Fibroblast of lung (primary cell): ENCODE measurements at regions not wholly inside any gene's neighbourhood (a gene's known extent, or its start where the extent isn't known, plus 50 kb on each side); places are given as distances from the start of the nearest gene placed in this dataset.

Source experiments
- DNase-seq, 2 donors: peaks; one replicate each; pipeline versions ENCODE4 v3.0.0 to v3.0.0-alpha.2; 2010; ENCODE audit warnings: low read depth in 2 of 2
- H2AFZ ChIP-seq: 2 replicates; pipeline ENCODE4 v1.5.1; 2012; ENCODE audit warnings: low read length, control low read depth, inconsistent platforms
- H3K27ac ChIP-seq: 2 replicates; pipeline ENCODE4 v1.5.1; 2011; ENCODE audit warnings: low read length, control low read depth; ENCODE audit not compliant: insufficient read depth
- H3K27me3 ChIP-seq: 2 replicates; pipeline ENCODE4 v1.5.1; 2011; ENCODE audit warnings: mild to moderate bottlenecking, low read length; ENCODE audit not compliant: control insufficient read depth, insufficient read depth
- H3K36me3 ChIP-seq: 2 replicates; pipeline ENCODE4 v1.5.1; 2011; ENCODE audit warnings: low read length; ENCODE audit not compliant: control insufficient read depth, insufficient read depth
- H3K4me1 ChIP-seq: 2 replicates; pipeline ENCODE4 v1.5.1; 2011; ENCODE audit warnings: low read length; ENCODE audit not compliant: control insufficient read depth, insufficient read depth; ENCODE audit errors: extremely low read depth
- H3K4me2 ChIP-seq: 2 replicates; pipeline ENCODE4 v1.5.1; 2011; ENCODE audit warnings: low read length, control low read depth; ENCODE audit not compliant: insufficient read depth; ENCODE audit errors: extremely low read depth
- H3K4me3 ChIP-seq, 4 experiments: fragments of 200-600 bp in 1 of 4; sonication (generic) in 1 of 4; replicated peaks in 1 of 4; 2 replicates each; pipeline ENCODE4 v1.5.1; 2011 to 2016; ENCODE audit warnings: low read length in 4 of 4, low read depth in 3 of 4, mild to moderate bottlenecking in 3 of 4, control low read depth in 2 of 4, inconsistent platforms in 1 of 4, mixed read lengths in 1 of 4; ENCODE audit not compliant: insufficient read depth in 1 of 4; ENCODE audit errors: control extremely low read depth in 1 of 4
- H3K79me2 ChIP-seq: 2 replicates; pipeline ENCODE4 v1.5.1; 2012; ENCODE audit warnings: mild to moderate bottlenecking, low read length, inconsistent platforms; ENCODE audit not compliant: control insufficient read depth, insufficient read depth
- H3K9ac ChIP-seq: 2 replicates; pipeline ENCODE4 v1.5.1; 2011; ENCODE audit warnings: mild to moderate bottlenecking, low read length, control low read depth; ENCODE audit not compliant: insufficient read depth
- H3K9me3 ChIP-seq: 2 replicates; pipeline ENCODE4 v1.5.1; 2012; ENCODE audit warnings: low read depth, low read length; ENCODE audit not compliant: control insufficient read depth, insufficient read depth
- H4K20me1 ChIP-seq: 2 replicates; pipeline ENCODE4 v1.5.1; 2011; ENCODE audit warnings: low read length; ENCODE audit not compliant: control insufficient read depth, insufficient read depth; ENCODE audit errors: extremely low read depth
- CTCF ChIP-seq, 2 donors: IDR thresholded peaks in 1 of 2; conservative IDR thresholded peaks in 1 of 2; 1 replicate in 1 of 2; 2 replicates in 1 of 2; pipeline ENCODE4 v1.5.1; 2011 to 2012; ENCODE audit warnings: low read length in 2 of 2, control low read depth in 1 of 2, inconsistent platforms in 1 of 2, low read depth in 1 of 2, mild to moderate bottlenecking in 1 of 2
- EZH2 ChIP-seq: IDR thresholded peaks from 2 replicates; pipeline ENCODE4 v1.5.1; 2012; ENCODE audit warnings: low read length, control low read depth, mild to moderate bottlenecking; ENCODE audit errors: missing control alignments

GRCh38 chr9:11340654-11341053 lies 727.9 kb upstream of the PTPRD start:
- no peak overlapping the region for H3K4me3 ChIP-seq
- no peaks in the 10 kb centered on the region for H3K9me3 ChIP-seq
- H3K4me2 ChIP-seq, result no peak overlapping the region
- H3K27ac ChIP-seq, result no peak overlapping the region
- TF ChIP-seq CTCF (conservative IDR thresholded peaks at IDR 0.05 in 1 of 2, IDR thresholded peaks at IDR 0.05 in 1 of 2; ENCODE audit: low read depth in 1 of 2, low read length in 2 of 2) (no peak), EZH2 (no peak)
- H3K79me2 ChIP-seq, result no peaks in the 10 kb centered on the region
- H3K27me3 ChIP-seq, result no peaks in the 10 kb centered on the region
- no peak for DNase-seq
- no peaks in the 10 kb centered on the region for H4K20me1 ChIP-seq
- no peaks in the 10 kb centered on the region for H3K4me1 ChIP-seq
- no peaks in the 10 kb centered on the region for H3K36me3 ChIP-seq
- no peak overlapping the region for H2AFZ ChIP-seq
- no peak overlapping the region for H3K9ac ChIP-seq

- H3K27me3 ChIP-seq, result no peaks in the 10 kb centered on the region
- no peak overlapping the region for H3K9ac ChIP-seq
- TF ChIP-seq CTCF (conservative IDR thresholded peaks at IDR 0.05 in 1 of 2, IDR thresholded peaks at IDR 0.05 in 1 of 2; ENCODE audit: low read depth in 1 of 2, low read length in 2 of 2) (no peak), EZH2 (no peak)
- no peak overlapping the region for H3K4me3 ChIP-seq
- H3K4me1 ChIP-seq, result no peaks in the 10 kb centered on the region
- H3K36me3 ChIP-seq, result no peaks in the 10 kb centered on the region
- no peak overlapping the region for H3K4me2 ChIP-seq
- no peaks in the 10 kb centered on the region for H3K9me3 ChIP-seq
- H4K20me1 ChIP-seq, result no peaks in the 10 kb centered on the region
- no peaks in the 10 kb centered on the region for H3K79me2 ChIP-seq
- H2AFZ ChIP-seq, result no peak overlapping the region
- no peak overlapping the region for H3K27ac ChIP-seq
- DNase-seq, result no peak
Measured at GRCh38 chr9:11347437-11347836, 734.6 kb upstream of the PTPRD start.

GRCh38 chr9:11348366-11348765 lies 735.6 kb upstream of the PTPRD start:
- H3K36me3 ChIP-seq, result no peaks in the 10 kb centered on the region
- no peaks in the 10 kb centered on the region for H3K9me3 ChIP-seq
- no peaks in the 10 kb centered on the region for H4K20me1 ChIP-seq
- no peak overlapping the region for H3K4me2 ChIP-seq
- H3K27me3 ChIP-seq, result no peaks in the 10 kb centered on the region
- no peak for TF ChIP-seq CTCF (conservative IDR thresholded peaks at IDR 0.05 in 1 of 2, IDR thresholded peaks at IDR 0.05 in 1 of 2; ENCODE audit: low read depth in 1 of 2, low read length in 2 of 2)
- no peak for TF ChIP-seq EZH2
- no peaks in the 10 kb centered on the region for H3K79me2 ChIP-seq
- no peak overlapping the region for H3K9ac ChIP-seq
- no peak for DNase-seq
- H3K27ac ChIP-seq, result no peak overlapping the region
- no peaks in the 10 kb centered on the region for H3K4me1 ChIP-seq
- H2AFZ ChIP-seq, result no peak overlapping the region
- no peak overlapping the region for H3K4me3 ChIP-seq
